HEK293 (cell line): ENCODE measurements at regions not wholly inside any gene's neighbourhood (a gene's known extent, or its start where the extent isn't known, plus 50 kb on each side); places are given as distances from the start of the nearest gene placed in this dataset.

Experiments
- CTCF ChIP-seq: fragments of 450-650 bp; formaldehyde crosslinking; IDR thresholded peaks from 2 replicates; pipeline ENCODE4 v1.5.1; 2016; ENCODE audit warnings: missing biosample characterization, missing genetic modification characterization
- HOXA7 ChIP-seq: sonication (generic); formaldehyde crosslinking; IDR thresholded peaks from 2 replicates; pipeline ENCODE4 v1.8.1; 2022; ENCODE audit warnings: missing genetic modification reagents, borderline replicate concordance
- KLF10 ChIP-seq: fragments of 450-650 bp; IDR thresholded peaks from 2 replicates; pipeline ENCODE4 v1.5.1; 2018; ENCODE audit warnings: missing biosample characterization, mild to moderate bottlenecking, missing genetic modification characterization
- REPIN1 ChIP-seq: fragments of 450-650 bp; formaldehyde crosslinking; IDR thresholded peaks from 2 replicates; pipeline ENCODE4 v1.5.1; 2017; ENCODE audit warnings: missing biosample characterization, missing genetic modification characterization, low read depth
- ZBTB21 ChIP-seq: fragments of 450-650 bp; formaldehyde crosslinking; IDR thresholded peaks from 2 replicates; pipeline ENCODE4 v1.5.1; 2017; ENCODE audit warnings: missing biosample characterization, missing genetic modification characterization
- ZFP37 ChIP-seq: fragments of 450-650 bp; formaldehyde crosslinking; IDR thresholded peaks from 2 replicates; pipeline ENCODE4 v1.5.1; 2016; ENCODE audit warnings: missing biosample characterization, missing genetic modification characterization
- ZNF184 ChIP-seq: fragments of 450-650 bp; IDR thresholded peaks from 2 replicates; pipeline ENCODE4 v1.5.1; 2018; ENCODE audit warnings: missing biosample characterization, mild to moderate bottlenecking, missing genetic modification characterization
- ZNF274 ChIP-seq, 2 experiments: fragments of 200-500 bp in 1 of 2; fragments of 450-650 bp in 1 of 2; sonication (Bioruptor generic) in 1 of 2; formaldehyde crosslinking in 1 of 2; IDR thresholded peaks; 2 replicates each; pipeline versions ENCODE4 v1.5.1 to v1.6.1; 2014 to 2016; ENCODE audit warnings: borderline replicate concordance in 1 of 2, inconsistent platforms in 1 of 2, low read length in 1 of 2, missing biosample characterization in 1 of 2, missing genetic modification characterization in 1 of 2
- ZNF560 ChIP-seq: fragments of 450-650 bp; formaldehyde crosslinking; IDR thresholded peaks from 2 replicates; pipeline ENCODE4 v1.5.1; 2017; ENCODE audit warnings: missing biosample characterization, missing genetic modification characterization, borderline replicate concordance
- ZNF561 ChIP-seq: fragments of 450-650 bp; IDR thresholded peaks from 2 replicates; pipeline ENCODE4 v1.5.1; 2018; ENCODE audit warnings: missing biosample characterization, missing genetic modification characterization, borderline replicate concordance
- ZNF670 ChIP-seq: fragments of 450-650 bp; formaldehyde crosslinking; IDR thresholded peaks from 2 replicates; pipeline ENCODE4 v1.5.1; 2016; ENCODE audit warnings: missing biosample characterization, missing genetic modification characterization, low read depth
- TF ChIP-seq, protein P1 (sequence below): fragments of 450-650 bp; formaldehyde crosslinking; IDR thresholded peaks from 2 replicates; pipeline ENCODE4 v1.5.1; 2017; ENCODE audit warnings: missing biosample characterization, mild to moderate bottlenecking, missing genetic modification characterization, moderate library complexity

DNA sequence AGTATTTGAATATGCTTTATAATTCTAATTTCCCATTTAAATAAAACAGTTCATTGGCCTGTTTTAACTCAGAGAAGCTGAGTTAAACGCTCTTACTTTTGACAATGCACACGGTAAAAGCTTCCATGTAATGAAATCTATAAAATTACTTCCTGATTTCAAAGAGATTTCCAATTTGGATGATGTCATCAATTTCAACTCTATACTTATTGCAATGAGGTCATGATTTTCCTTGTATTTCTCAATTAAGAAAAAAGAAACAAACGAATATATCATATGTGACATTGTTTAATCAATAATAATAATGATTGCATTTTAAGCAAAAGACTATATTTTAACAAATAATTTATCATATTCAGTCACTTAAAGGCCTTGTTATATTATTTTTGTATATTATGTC, 926.1 kb upstream of the MANEA start:
- TF ChIP-seq, protein P1, sequence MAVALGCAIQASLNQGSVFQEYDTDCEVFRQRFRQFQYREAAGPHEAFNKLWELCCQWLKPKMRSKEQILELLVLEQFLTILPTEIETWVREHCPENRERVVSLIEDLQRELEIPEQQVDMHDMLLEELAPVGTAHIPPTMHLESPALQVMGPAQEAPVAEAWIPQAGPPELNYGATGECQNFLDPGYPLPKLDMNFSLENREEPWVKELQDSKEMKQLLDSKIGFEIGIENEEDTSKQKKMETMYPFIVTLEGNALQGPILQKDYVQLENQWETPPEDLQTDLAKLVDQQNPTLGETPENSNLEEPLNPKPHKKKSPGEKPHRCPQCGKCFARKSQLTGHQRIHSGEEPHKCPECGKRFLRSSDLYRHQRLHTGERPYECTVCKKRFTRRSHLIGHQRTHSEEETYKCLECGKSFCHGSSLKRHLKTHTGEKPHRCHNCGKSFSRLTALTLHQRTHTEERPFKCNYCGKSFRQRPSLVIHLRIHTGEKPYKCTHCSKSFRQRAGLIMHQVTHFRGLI (tag by site-specific recombination), result no peak
- TF ChIP-seq CTCF (tag by site-specific recombination) (no peak), HOXA7 (CRISPR knock-in tag) (no peak), ZNF561 (no peak), ZNF274 (IDR thresholded peaks at IDR 0.05; ENCODE audit: low read length) (no peak), ZNF274 (tag by site-specific recombination; IDR thresholded peaks at IDR 0.05; ENCODE audit: borderline replicate concordance) (no peak), ZFP37 (tag by site-specific recombination) (no peak), ZBTB21 (tag by site-specific recombination) (no peak), KLF10 (tag by site-specific recombination) (no peak), ZNF560 (tag by site-specific recombination) (no peak), ZNF184 (tag by site-specific recombination) (no peak), ZNF670 (tag by site-specific recombination) (no peak), REPIN1 (tag by site-specific recombination) (no peak)
